PC-9 (cell line): ENCODE measurements at regions not wholly inside any gene's neighbourhood (a gene's known extent, or its start where the extent isn't known, plus 50 kb on each side); places are given as distances from the start of the nearest gene placed in this dataset.

Source experiments
- BruUV-seq: library from RNA; stranded (reverse); fragments of 400-500 nt; replicated peaks from 2 replicates; lab custom pipeline; 2021; lab: Mats Ljungman, UMichigan
- CTCF ChIA-PET: fragments of 300-600 bp; sonication (Branson Sonifier 250); formaldehyde crosslinking; loops from one replicate; lab custom pipeline; 2022; ENCODE audit warnings: antibody characterized with exemption; lab: Charles Lee
- POLR2A ChIA-PET: fragments of 300-600 bp; sonication (Branson Sonifier 250); formaldehyde crosslinking; loops from one replicate; lab custom pipeline; 2022; ENCODE audit warnings: antibody characterized with exemption; ENCODE audit not compliant: unreplicated experiment; lab: Charles Lee
- DNase-seq, 2 experiments: peaks; one replicate each; pipeline versions ENCODE4 v3.0.0 to v3.0.0-alpha.2; 2015 to 2022; ENCODE audit warnings: mixed read lengths in 1 of 2
- H2AFZ ChIP-seq: fragments of 200-600 bp; sonication (generic); 2 replicates; pipeline ENCODE4 v1.8.1; 2017; ENCODE audit warnings: antibody characterized with exemption
- H3F3A ChIP-seq: fragments of 200-600 bp; sonication (generic); 2 replicates; pipeline ENCODE4 v1.8.1; 2017; ENCODE audit warnings: antibody characterized with exemption, mild to moderate bottlenecking, low read depth; ENCODE audit not compliant: insufficient read depth
- H3K27ac ChIP-seq: fragments of 200-600 bp; sonication (generic); 2 replicates; pipeline ENCODE4 v1.6.1; 2016; ENCODE audit warnings: mixed run types
- H3K27me3 ChIP-seq: fragments of 200-600 bp; sonication (generic); 2 replicates; pipeline ENCODE4 v1.6.1; 2016; ENCODE audit warnings: low read depth, mixed run types; ENCODE audit not compliant: insufficient read depth
- H3K36me3 ChIP-seq: fragments of 200-600 bp; sonication (generic); 2 replicates; pipeline ENCODE4 v1.6.1; 2016; ENCODE audit warnings: low read depth, mixed run types
- H3K4me1 ChIP-seq: fragments of 200-600 bp; sonication (generic); replicated peaks from 2 replicates; pipeline ENCODE4 v1.6.1; 2016; ENCODE audit warnings: mixed run types; ENCODE audit not compliant: insufficient read depth
- H3K4me2 ChIP-seq: fragments of 200-600 bp; sonication (generic); 2 replicates; pipeline ENCODE4 v1.6.1; 2017; ENCODE audit warnings: mixed run types
- H3K4me3 ChIP-seq: fragments of 200-600 bp; sonication (generic); 2 replicates; pipeline ENCODE4 v1.6.1; 2016; ENCODE audit warnings: mixed run types
- H3K79me2 ChIP-seq: fragments of 200-600 bp; sonication (generic); 2 replicates; pipeline ENCODE4 v1.6.1; 2017; ENCODE audit warnings: low read depth, mixed run types
- H3K9me2 ChIP-seq: fragments of 200-600 bp; sonication (generic); 2 replicates; pipeline ENCODE4 v1.8.1; 2017; ENCODE audit warnings: mild to moderate bottlenecking; ENCODE audit not compliant: insufficient read depth
- H3K9me3 ChIP-seq: fragments of 200-600 bp; sonication (generic); 2 replicates; pipeline ENCODE4 v1.8.1; 2016; ENCODE audit warnings: low read depth; ENCODE audit not compliant: insufficient read depth
- H4K20me1 ChIP-seq: fragments of 200-600 bp; sonication (generic); 2 replicates; pipeline ENCODE4 v1.8.1; 2017; ENCODE audit not compliant: insufficient read depth
- EZH2 ChIP-seq: fragments of 200-600 bp; sonication (generic); IDR thresholded peaks from 2 replicates; pipeline ENCODE4 v1.8.0; 2017; ENCODE audit warnings: antibody characterized with exemption, low read depth
- intact Hi-C: fragments of 100-400 bp; cut with micrococcal nuclease; formaldehyde crosslinking; loops from one replicate; pipeline ENCODE4 v1.10.0; 2022; ENCODE audit not compliant: unreplicated experiment
- TF ChIP-seq, protein P1 (sequence below): fragments of 200-600 bp; sonication (generic); conservative IDR thresholded peaks from 2 replicates; pipeline ENCODE4 v1.6.1; 2017; ENCODE audit warnings: mixed run types, antibody characterized with exemption, mild to moderate bottlenecking, moderate library complexity

DNA sequence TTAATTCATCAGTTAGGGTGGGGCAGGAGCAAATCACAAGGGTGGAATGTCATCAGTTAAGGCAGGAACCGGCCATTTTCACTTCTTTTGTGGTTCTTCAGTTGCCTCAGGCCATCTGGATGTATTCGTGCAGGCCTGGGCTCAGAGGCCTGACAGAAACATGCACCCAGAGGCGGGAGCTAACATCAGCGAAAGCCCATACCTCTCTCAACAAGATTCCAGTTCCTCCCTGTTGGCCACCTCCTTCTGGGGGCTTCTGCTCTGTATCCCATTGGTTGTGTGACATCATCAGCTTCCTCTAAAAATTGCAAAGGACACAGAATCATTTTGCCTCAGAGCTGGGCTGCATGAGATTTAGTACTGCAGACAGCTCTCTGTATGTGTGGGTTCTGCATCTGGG lies 134.3 kb downstream of the ZNF664 start:
- intact Hi-C loops: no loop called here
- ChIA-PET POLR2A (no interaction called here), CTCF (no interaction called here)
- peaks cover 40% of the 10 kb centered on the region for H3K27me3 ChIP-seq
- no peaks in the 10 kb centered on the region; the same call in 1 of the 2 replicates for H3K9me3 ChIP-seq
- H3K4me3 ChIP-seq: no peak overlapping the region
- no peaks in the 10 kb centered on the region for H3K79me2 ChIP-seq
- no peaks in the 10 kb centered on the region for H3K4me1 ChIP-seq
- TF ChIP-seq, protein P1, sequence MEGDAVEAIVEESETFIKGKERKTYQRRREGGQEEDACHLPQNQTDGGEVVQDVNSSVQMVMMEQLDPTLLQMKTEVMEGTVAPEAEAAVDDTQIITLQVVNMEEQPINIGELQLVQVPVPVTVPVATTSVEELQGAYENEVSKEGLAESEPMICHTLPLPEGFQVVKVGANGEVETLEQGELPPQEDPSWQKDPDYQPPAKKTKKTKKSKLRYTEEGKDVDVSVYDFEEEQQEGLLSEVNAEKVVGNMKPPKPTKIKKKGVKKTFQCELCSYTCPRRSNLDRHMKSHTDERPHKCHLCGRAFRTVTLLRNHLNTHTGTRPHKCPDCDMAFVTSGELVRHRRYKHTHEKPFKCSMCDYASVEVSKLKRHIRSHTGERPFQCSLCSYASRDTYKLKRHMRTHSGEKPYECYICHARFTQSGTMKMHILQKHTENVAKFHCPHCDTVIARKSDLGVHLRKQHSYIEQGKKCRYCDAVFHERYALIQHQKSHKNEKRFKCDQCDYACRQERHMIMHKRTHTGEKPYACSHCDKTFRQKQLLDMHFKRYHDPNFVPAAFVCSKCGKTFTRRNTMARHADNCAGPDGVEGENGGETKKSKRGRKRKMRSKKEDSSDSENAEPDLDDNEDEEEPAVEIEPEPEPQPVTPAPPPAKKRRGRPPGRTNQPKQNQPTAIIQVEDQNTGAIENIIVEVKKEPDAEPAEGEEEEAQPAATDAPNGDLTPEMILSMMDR: no peak
- no peak for TF ChIP-seq EZH2
- H3K27ac ChIP-seq: no peak overlapping the region
- no peak for DNase-seq
- H3K4me2 ChIP-seq: no peak overlapping the region
- no peaks in the 10 kb centered on the region for H4K20me1 ChIP-seq
- H3F3A ChIP-seq: no peaks in the 10 kb centered on the region
- BruUV-seq: no TSS peak
- H2AFZ ChIP-seq: no peak overlapping the region
- H3K36me3 ChIP-seq: no peaks in the 10 kb centered on the region
- no peaks in the 10 kb centered on the region for H3K9me2 ChIP-seq

DNA sequence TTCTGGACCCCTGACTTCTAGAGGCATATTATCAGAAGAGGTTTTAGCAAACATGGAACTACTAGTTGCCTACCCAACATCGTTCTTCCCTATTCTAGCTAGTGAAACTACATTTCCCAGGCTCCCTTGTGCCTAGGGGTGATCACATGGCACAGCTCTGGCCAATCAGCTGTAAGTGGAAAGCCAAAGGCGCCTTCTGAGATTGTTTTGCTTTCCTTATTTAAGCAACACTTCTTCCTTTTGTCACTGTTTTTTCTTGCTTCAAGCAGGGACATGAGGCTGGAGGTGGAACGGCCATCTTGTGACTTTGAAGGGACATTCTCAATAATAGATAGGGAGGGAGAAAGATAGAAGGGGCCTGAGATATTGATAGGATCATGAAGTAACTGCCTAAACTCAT lies 136.7 kb downstream of the ZNF664 start:
- ChIA-PET POLR2A (no interaction called here), CTCF (no interaction called here)
- no TSS peak for BruUV-seq
- Histone ChIP-seq H3K4me2 (no peak overlapping the region), H2AFZ (no peak overlapping the region), H3K27ac (no peak overlapping the region), H4K20me1 (no peaks in the 10 kb centered on the region), H3F3A (no peaks in the 10 kb centered on the region), H3K4me3 (no peak overlapping the region), H3K27me3 (peaks cover 39% of the 10 kb centered on the region), H3K9me2 (no peaks in the 10 kb centered on the region), H3K36me3 (no peaks in the 10 kb centered on the region), H3K4me1 (no peaks in the 10 kb centered on the region), H3K9me3 (no peaks in the 10 kb centered on the region; the same call in 1 of the 2 replicates), H3K79me2 (no peaks in the 10 kb centered on the region)
- TF ChIP-seq, protein P1: no peak
- TF ChIP-seq EZH2: no peak
- intact Hi-C loops: no loop called here
- peak in 1 of 2 experiments; percentile 3 for DNase-seq

DNA sequence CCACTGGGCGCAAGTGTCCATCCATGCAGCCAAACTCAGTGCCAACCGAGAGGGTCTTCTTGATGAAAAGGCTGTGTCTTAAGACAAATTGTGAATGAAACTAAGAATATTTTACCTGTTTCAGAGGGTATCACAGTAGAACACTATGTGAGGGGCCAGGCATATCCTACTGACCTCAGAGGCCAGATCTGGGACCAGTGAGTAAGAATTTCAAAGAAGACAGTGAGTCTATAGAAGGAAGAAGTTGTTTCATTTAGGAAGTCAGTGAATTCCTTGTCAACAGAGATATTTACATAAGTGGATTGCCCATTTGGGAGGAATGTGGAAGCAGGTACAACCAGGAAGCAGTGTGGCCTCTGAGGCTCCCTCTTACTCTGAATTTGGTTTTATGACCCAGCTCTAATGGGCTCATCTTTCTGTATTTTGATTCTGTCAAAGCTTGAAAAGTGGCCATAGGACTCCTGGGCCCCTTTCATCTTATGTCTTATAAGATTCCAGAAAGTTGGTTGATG lies 137.4 kb downstream of the ZNF664 start:
- H3K4me2 ChIP-seq: no peak overlapping the region
- H3K9me2 ChIP-seq: no peaks in the 10 kb centered on the region
- no peak for DNase-seq
- H3K27me3 ChIP-seq: peaks cover 39% of the 10 kb centered on the region
- H3K4me1 ChIP-seq: no peaks in the 10 kb centered on the region
- no peak overlapping the region for H3K27ac ChIP-seq
- no peaks in the 10 kb centered on the region for H4K20me1 ChIP-seq
- H3K79me2 ChIP-seq: no peaks in the 10 kb centered on the region
- intact Hi-C loops: no loop called here
- no TSS peak for BruUV-seq
- ChIA-PET CTCF (no interaction called here), POLR2A (no interaction called here)
- no peaks in the 10 kb centered on the region; the same call in 1 of the 2 replicates for H3K9me3 ChIP-seq
- H3K4me3 ChIP-seq: no peak overlapping the region
- no peaks in the 10 kb centered on the region for H3F3A ChIP-seq
- TF ChIP-seq EZH2: no peak
- TF ChIP-seq, protein P1: no peak
- H2AFZ ChIP-seq: no peak overlapping the region
- no peaks in the 10 kb centered on the region for H3K36me3 ChIP-seq
